GM12865 (cell line): ENCODE measurements at regions not wholly inside any gene's neighbourhood (a gene's known extent, or its start where the extent isn't known, plus 50 kb on each side); places are given as distances from the start of the nearest gene placed in this dataset.

ENCODE experiments used
- DNase-seq: peaks from one replicate; pipeline ENCODE4 v3.0.0; 2010; ENCODE audit warnings: low read depth
- H3K4me3 ChIP-seq: 2 replicates; pipeline ENCODE4 v1.5.1; 2011; ENCODE audit warnings: mild to moderate bottlenecking, low read depth, low read length, control low read depth
- TF ChIP-seq, protein P1 (sequence below): IDR thresholded peaks from 2 replicates; pipeline ENCODE4 v1.5.1; 2011; ENCODE audit warnings: low read length, control low read depth, low read depth, inconsistent platforms; ENCODE audit not compliant: insufficient read depth; ENCODE audit errors: missing control alignments

DNA sequence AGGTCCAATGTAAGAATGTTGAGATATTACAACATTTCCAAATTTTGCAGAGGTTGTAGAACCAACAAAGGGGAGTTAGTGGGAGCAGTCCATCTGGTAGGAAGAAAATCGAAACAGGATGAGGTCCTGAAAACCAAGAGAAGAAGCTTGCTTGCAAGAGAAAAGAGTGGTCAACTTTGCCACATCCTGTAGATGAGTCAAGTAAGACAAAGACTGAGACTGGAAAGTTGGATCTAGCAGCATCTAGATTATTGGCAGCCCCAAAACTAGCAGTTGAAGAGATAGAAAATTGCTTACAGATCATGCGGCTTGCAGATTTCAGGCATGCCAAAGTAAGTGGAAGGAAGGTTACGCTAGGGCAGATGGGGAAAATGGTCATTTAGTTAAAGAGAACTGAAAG is 378.9 kb downstream of the GRB14 start:
- TF ChIP-seq, protein P1, sequence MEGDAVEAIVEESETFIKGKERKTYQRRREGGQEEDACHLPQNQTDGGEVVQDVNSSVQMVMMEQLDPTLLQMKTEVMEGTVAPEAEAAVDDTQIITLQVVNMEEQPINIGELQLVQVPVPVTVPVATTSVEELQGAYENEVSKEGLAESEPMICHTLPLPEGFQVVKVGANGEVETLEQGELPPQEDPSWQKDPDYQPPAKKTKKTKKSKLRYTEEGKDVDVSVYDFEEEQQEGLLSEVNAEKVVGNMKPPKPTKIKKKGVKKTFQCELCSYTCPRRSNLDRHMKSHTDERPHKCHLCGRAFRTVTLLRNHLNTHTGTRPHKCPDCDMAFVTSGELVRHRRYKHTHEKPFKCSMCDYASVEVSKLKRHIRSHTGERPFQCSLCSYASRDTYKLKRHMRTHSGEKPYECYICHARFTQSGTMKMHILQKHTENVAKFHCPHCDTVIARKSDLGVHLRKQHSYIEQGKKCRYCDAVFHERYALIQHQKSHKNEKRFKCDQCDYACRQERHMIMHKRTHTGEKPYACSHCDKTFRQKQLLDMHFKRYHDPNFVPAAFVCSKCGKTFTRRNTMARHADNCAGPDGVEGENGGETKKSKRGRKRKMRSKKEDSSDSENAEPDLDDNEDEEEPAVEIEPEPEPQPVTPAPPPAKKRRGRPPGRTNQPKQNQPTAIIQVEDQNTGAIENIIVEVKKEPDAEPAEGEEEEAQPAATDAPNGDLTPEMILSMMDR: no peak
- no peak overlapping the region for H3K4me3 ChIP-seq
- peak; percentile 45 for DNase-seq

DNA sequence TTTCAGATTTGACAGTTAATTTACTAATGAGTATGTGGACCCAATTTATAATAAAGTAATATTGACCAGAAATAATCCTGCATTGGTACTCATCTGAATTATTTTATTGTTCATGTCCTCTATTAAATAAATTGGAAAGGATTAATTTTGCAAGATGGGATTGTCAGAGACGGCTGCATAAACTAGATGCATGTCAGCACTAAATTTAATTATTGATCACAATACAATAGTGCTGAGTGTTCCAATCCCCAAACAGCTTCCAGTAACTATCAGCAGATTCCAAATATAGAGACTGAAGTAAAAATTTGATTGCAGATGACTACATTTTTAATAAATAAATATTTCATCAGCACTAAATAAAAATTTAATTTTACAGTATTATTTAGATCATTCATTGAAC is 387.2 kb downstream of the GRB14 start:
- TF ChIP-seq, protein P1: no peak
- no peak overlapping the region for H3K4me3 ChIP-seq
- no peak for DNase-seq

DNA sequence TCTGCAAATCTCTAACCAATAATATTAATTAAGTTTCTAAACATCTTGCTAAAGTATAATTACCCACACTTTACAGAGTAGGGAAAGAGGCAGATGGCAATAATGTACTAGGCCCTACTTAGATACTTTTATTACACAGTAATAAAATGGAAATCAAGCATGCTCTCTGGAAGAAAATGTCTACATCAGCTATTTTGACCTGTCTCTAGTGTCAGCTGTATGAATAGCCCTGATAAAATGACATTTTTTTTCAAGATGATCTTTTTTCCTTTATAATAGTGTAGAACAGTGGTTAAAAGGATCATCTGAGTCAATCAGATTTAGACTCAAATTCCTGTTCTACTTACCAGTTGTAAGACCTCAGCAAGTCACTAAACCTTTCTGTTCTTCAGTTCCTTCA is 397.3 kb downstream of the GRB14 start:
- no peak for DNase-seq
- TF ChIP-seq, protein P1: no peak
- H3K4me3 ChIP-seq: no peak overlapping the region

DNA sequence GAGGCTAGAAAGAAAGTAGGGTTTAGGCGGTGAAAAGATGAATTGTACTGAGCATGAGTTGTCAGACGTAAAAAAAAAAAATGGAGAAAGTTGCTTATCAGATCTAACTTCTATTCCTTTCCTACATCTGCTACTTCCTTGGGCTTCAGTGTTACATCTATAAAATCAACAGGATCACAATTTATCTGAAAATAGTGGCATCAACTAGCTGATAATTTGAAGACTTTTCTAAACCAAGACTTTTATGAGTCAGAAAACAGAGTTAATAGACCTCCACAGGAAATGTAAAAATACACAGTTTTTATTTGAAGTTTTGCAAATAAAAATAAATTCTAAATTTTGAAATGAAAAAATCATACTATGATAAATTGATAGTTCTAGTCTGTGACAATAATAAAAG is 399.8 kb downstream of the GRB14 start:
- no peak for DNase-seq
- no peak overlapping the region for H3K4me3 ChIP-seq
- TF ChIP-seq, protein P1: no peak

DNA sequence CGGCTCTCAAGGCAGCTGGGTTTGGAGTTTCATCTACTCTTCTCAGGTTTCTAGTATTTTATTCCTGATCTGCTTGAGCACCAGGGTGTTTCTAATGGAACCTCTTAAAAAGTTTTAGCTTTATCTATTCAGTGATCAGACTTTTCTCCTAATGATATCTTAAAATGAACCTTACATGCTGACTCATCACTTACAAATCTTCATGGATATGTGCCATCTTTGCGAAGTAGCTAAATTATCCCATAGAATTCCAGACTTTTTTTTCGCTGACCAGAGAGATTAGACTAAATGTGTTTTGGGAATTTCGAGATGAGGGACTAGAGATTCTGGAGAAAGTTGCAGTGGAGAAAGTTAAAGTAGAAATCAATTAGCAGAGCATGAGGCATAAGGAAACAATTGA is 401.0 kb downstream of the GRB14 start:
- TF ChIP-seq, protein P1: no peak
- DNase-seq: no peak
- H3K4me3 ChIP-seq: no peak overlapping the region

DNA sequence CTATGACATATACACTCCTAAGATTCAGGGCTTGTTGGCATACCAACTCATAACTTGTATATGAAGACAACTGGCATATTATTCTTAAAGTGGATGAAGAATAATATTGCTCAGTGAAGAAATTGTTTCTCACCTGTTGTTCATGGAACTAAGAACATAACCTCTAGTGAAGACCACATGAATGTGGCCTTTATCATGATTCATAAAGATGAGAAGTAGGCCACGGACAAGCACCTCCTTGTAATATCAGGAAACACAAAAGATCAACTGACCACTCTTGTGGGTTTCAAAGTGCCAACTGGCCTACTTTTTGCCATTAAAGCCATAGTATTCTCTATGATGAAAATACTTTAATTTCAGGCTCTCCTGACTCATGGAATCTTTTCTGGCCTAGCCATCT is 407.4 kb downstream of the GRB14 start:
- DNase-seq: no peak

DNA sequence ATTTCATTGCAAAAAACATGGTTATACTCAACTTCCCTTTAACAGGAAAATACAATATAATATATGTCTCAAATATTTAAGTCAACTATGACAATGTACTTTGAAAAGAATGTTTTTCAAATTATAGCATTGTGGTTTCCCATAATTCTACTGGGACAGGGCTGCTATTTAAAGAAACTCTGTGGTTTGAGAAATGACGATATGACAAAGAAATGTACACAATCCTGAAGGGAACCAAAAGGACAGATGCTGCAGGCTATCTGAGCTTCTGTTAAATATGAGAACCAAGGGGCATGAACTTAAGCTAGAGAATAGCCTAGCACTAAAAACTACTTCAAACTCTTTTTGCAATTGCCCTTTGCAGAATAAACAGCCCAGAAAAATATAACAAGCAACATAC is 415.9 kb downstream of the GRB14 start:
- TF ChIP-seq, protein P1: no peak
- DNase-seq: no peak
- no peak overlapping the region for H3K4me3 ChIP-seq

More for the DNA sequence above, 407.4 kb downstream of the GRB14 start:
- TF ChIP-seq, protein P1: no peak
- no peak overlapping the region for H3K4me3 ChIP-seq
